Thoracic aorta (tissue), 2 donors: ENCODE measurements at regions not wholly inside any gene's neighbourhood (a gene's known extent, or its start where the extent isn't known, plus 50 kb on each side); places are given as distances from the start of the nearest gene placed in this dataset.

Source experiments
- ATAC-seq: fragments of 150-250 bp; one replicate; pipeline ENCODE4 v1.8.0; 2017; ENCODE audit warnings: low read depth; ENCODE audit not compliant: insufficient number of reproducible peaks, low FRiP score
- DNase-seq: peaks from one replicate; pipeline ENCODE4 v3.0.0-alpha.2; 2020; ENCODE audit warnings: low spot score
- H3K27ac ChIP-seq, 2 donors: fragments of 200-600 bp; sonication (generic); 1 replicate in 1 of 2; 2 replicates in 1 of 2; pipeline ENCODE4 v1.5.1; 2016; ENCODE audit warnings: mild to moderate bottlenecking in 2 of 2, moderate library complexity in 2 of 2
- H3K27me3 ChIP-seq: fragments of 200-600 bp; sonication (generic); replicated peaks from 2 replicates; pipeline ENCODE4 v1.6.0; 2016; ENCODE audit warnings: mild to moderate bottlenecking; ENCODE audit not compliant: insufficient read depth
- H3K36me3 ChIP-seq: fragments of 200-600 bp; sonication (generic); one replicate; pipeline ENCODE4 v1.5.1; 2016
- H3K4me1 ChIP-seq, 2 donors: fragments of 200-600 bp; sonication (generic); 1 replicate in 1 of 2; 2 replicates in 1 of 2; pipeline versions ENCODE4 v1.5.1 to v1.6.0; 2016; ENCODE audit warnings: low read depth in 2 of 2, mild to moderate bottlenecking in 1 of 2; ENCODE audit not compliant: control insufficient read depth in 1 of 2
- H3K4me3 ChIP-seq: fragments of 200-600 bp; sonication (generic); 2 replicates; pipeline ENCODE4 v1.5.1; 2016; ENCODE audit warnings: mild to moderate bottlenecking
- H3K9me3 ChIP-seq: fragments of 200-600 bp; sonication (generic); 2 replicates; pipeline ENCODE4 v1.5.1; 2016
- TF ChIP-seq, protein P1 (sequence below): fragments of 200-600 bp; sonication (generic); IDR thresholded peaks from one replicate; pipeline ENCODE4 v1.5.1; 2019; ENCODE audit warnings: antibody characterized with exemption

DNA sequence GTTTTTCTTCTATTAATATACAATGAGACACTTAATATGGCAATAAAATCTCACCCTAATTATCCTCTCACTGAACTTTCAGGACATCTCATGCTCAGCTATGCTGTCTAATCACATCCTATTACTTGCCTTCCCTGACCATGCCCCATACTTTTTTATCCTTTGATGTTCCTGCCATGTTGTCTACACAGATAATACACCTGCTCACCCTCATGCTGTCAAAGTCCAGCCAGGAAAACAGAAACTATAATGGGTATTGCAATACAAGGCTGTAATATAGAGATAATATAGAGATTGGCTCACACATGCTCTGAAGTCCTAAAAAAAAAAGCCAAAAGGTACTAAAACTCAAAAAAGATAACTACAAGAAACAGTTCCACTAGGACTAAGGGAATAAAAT, 305.4 kb downstream of the PRDM5 start:
- no peaks in the 10 kb centered on the region for H3K36me3 ChIP-seq
- H3K9me3 ChIP-seq = no peaks in the 10 kb centered on the region
- no peak overlapping the region for H3K27ac ChIP-seq
- H3K4me1 ChIP-seq = no peaks in the 10 kb centered on the region
- no peak for ATAC-seq
- no peak for DNase-seq
- no peaks in the 10 kb centered on the region for H3K27me3 ChIP-seq
- no peak overlapping the region for H3K4me3 ChIP-seq
- TF ChIP-seq, protein P1, sequence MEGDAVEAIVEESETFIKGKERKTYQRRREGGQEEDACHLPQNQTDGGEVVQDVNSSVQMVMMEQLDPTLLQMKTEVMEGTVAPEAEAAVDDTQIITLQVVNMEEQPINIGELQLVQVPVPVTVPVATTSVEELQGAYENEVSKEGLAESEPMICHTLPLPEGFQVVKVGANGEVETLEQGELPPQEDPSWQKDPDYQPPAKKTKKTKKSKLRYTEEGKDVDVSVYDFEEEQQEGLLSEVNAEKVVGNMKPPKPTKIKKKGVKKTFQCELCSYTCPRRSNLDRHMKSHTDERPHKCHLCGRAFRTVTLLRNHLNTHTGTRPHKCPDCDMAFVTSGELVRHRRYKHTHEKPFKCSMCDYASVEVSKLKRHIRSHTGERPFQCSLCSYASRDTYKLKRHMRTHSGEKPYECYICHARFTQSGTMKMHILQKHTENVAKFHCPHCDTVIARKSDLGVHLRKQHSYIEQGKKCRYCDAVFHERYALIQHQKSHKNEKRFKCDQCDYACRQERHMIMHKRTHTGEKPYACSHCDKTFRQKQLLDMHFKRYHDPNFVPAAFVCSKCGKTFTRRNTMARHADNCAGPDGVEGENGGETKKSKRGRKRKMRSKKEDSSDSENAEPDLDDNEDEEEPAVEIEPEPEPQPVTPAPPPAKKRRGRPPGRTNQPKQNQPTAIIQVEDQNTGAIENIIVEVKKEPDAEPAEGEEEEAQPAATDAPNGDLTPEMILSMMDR = no peak

DNA sequence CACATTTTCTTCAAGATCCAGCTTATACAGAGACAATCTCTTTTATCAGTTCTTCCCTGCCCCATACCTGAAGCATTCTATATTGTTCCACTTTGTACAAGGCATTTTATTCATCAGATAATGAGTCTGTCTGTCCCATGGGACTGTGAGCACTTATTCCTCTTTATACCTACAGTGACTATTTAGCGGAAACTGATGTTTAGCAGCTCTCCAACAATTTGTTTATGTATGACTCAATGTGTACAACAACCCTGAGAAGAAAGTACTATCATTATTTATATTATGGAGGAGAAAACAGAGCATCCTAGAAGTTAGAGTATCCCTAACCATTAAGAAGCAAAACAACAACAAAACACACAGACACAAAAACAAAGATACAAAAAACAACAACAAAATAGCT, 306.5 kb downstream of the PRDM5 start:
- H3K27me3 ChIP-seq = no peaks in the 10 kb centered on the region
- no peaks in the 10 kb centered on the region for H3K36me3 ChIP-seq
- no peak overlapping the region for H3K27ac ChIP-seq
- TF ChIP-seq, protein P1 = no peak
- H3K4me1 ChIP-seq = no peaks in the 10 kb centered on the region
- H3K4me3 ChIP-seq = no peak overlapping the region
- no peaks in the 10 kb centered on the region for H3K9me3 ChIP-seq
- DNase-seq (no peak), ATAC-seq (no peak)

DNA sequence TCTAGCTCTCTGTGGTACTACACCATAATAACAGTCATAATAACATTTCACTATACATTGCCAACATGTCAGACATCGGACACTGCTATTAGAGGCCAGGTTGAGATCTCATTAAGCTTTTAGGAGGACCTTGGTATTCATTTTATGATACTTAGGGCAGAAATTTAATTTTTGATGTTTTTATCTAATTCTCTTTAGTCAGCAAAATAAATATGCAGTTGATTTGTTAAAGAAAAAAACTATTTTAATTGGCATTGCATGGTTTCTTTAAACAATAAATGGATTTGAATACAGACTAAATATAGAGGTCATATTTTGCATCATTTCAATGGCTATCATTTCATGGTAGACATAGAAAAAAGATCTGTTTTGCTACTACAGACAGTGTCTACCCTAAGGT, 308.7 kb downstream of the PRDM5 start:
- Histone ChIP-seq H3K9me3 (no peaks in the 10 kb centered on the region), H3K36me3 (no peaks in the 10 kb centered on the region), H3K4me1 (no peaks in the 10 kb centered on the region), H3K27ac (no peak overlapping the region), H3K27me3 (no peaks in the 10 kb centered on the region), H3K4me3 (no peak overlapping the region)
- TF ChIP-seq, protein P1 = no peak
- ATAC-seq (no peak), DNase-seq (no peak)

DNA sequence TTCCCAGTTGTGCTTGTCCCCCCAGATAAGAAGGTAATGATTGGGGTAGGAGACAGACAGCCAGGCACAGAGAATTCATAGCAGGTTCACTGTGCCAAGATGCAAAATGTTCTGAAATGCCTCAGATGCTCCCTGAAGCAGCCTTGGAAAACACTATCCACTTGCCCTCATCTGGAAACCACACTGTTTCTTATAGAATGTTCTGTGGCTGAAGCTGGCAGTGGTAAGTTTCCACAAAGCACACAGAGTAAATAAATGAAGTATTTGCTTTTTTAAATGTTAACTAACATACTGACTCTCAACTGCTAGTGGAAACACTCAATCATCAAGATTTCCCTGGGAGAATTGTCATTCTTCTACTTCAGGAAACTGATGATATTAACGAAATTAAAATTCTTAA, 311.4 kb downstream of the PRDM5 start:
- TF ChIP-seq, protein P1 = no peak
- Histone ChIP-seq H3K4me1 (no peaks in the 10 kb centered on the region), H3K27me3 (no peaks in the 10 kb centered on the region), H3K9me3 (no peaks in the 10 kb centered on the region), H3K4me3 (no peak overlapping the region), H3K36me3 (no peaks in the 10 kb centered on the region), H3K27ac (no peak overlapping the region)
- no peak for ATAC-seq
- DNase-seq = no peak

DNA sequence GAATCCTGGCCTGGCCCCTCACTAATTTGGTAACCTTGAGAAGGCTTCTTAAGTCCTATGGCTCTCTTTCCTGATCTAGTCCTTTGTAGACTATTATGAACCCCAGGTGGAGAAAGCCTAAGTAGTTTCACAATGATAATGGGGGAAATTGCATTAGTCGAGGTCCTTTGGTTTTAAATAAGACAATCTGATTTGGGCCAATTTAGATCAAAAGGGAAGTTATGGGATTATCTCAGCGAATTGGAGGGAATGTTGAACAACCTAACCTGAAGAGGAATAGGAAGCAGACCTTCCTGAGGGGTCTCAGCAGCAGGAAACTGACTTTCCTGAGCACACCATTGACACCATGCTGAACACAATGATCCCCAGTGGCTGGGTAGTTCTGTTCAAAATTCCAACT, 331.5 kb downstream of the PRDM5 start:
- Histone ChIP-seq H3K4me3 (no peak overlapping the region), H3K4me1 (no peaks in the 10 kb centered on the region), H3K27ac (no peak overlapping the region), H3K27me3 (no peaks in the 10 kb centered on the region), H3K9me3 (no peaks in the 10 kb centered on the region), H3K36me3 (no peaks in the 10 kb centered on the region)
- ATAC-seq (no peak), DNase-seq (no peak)
- TF ChIP-seq, protein P1 = no peak
